RWPE2 (cell line): ENCODE measurements at regions not wholly inside any gene's neighbourhood (a gene's known extent, or its start where the extent isn't known, plus 50 kb on each side); places are given as distances from the start of the nearest gene placed in this dataset.

ENCODE experiments used
- ATAC-seq: fragments of 200-7000 bp; cut with Tn5 transposase; 3 replicates; pipeline ENCODE4 v1.9.1; 2021; ENCODE audit warnings: low read depth
- DNase-seq: peaks from one replicate; pipeline ENCODE4 v3.0.0-alpha.2; 2020; ENCODE audit warnings: low spot score
- H3K27ac ChIP-seq: fragments of 450-650 bp; 2 replicates; pipeline ENCODE4 v1.5.1; 2017; ENCODE audit warnings: mild to moderate bottlenecking; ENCODE audit not compliant: poor library complexity, severe bottlenecking
- H3K27me3 ChIP-seq: fragments of 250-450 bp; sonication (Bioruptor Pico); 2 replicates; pipeline ENCODE4 v1.5.1; 2021; ENCODE audit warnings: mild to moderate bottlenecking, moderate library complexity; ENCODE audit not compliant: insufficient read depth, poor library complexity, severe bottlenecking
- H3K36me3 ChIP-seq: fragments of 250-450 bp; sonication (Bioruptor Pico); 2 replicates; pipeline ENCODE4 v1.5.1; 2020; ENCODE audit warnings: low read depth, mild to moderate bottlenecking, moderate library complexity
- H3K4me1 ChIP-seq: fragments of 250-450 bp; sonication (Bioruptor Pico); 2 replicates; pipeline ENCODE4 v1.5.1; 2021; ENCODE audit warnings: mild to moderate bottlenecking, moderate library complexity; ENCODE audit not compliant: insufficient read depth, poor library complexity, severe bottlenecking
- H3K4me3 ChIP-seq: fragments of 250-450 bp; sonication (Bioruptor Pico); 2 replicates; pipeline ENCODE4 v1.5.1; 2021; ENCODE audit warnings: mild to moderate bottlenecking, moderate library complexity; ENCODE audit not compliant: severe bottlenecking
- H3K9me3 ChIP-seq: fragments of 250-450 bp; sonication (Bioruptor Pico); 2 replicates; pipeline ENCODE4 v1.5.1; 2021; ENCODE audit warnings: mild to moderate bottlenecking, moderate library complexity; ENCODE audit not compliant: severe bottlenecking
- CTCF ChIP-seq: fragments of 450-650 bp; IDR thresholded peaks from one replicate; pipeline ENCODE4 v1.5.1; 2017; ENCODE audit warnings: mild to moderate bottlenecking, moderate library complexity; ENCODE audit not compliant: poor library complexity, severe bottlenecking

GRCh38 chr10:44557596-44558191 is 172.8 kb upstream of the CXCL12 start:
- Histone ChIP-seq H3K27me3 (no peaks in the 10 kb centered on the region), H3K36me3 (no peaks in the 10 kb centered on the region), H3K27ac (no peak overlapping the region), H3K9me3 (no peaks in the 10 kb centered on the region), H3K4me1 (no peaks in the 10 kb centered on the region), H3K4me3 (no peak overlapping the region)
- no peak for TF ChIP-seq CTCF
- ATAC-seq, result no peak
- no peak for DNase-seq

- Histone ChIP-seq H3K9me3 (no peaks in the 10 kb centered on the region), H3K27me3 (no peaks in the 10 kb centered on the region), H3K27ac (no peak overlapping the region), H3K36me3 (no peaks in the 10 kb centered on the region), H3K4me3 (no peak overlapping the region), H3K4me1 (no peaks in the 10 kb centered on the region)
- TF ChIP-seq CTCF, result no peak
- no peak for DNase-seq
- no peak for ATAC-seq
These were observed 173.6 kb upstream of the CXCL12 start for GRCh38 chr10:44558521-44558920.

- Histone ChIP-seq H3K27me3 (no peaks in the 10 kb centered on the region), H3K36me3 (no peaks in the 10 kb centered on the region), H3K4me3 (no peak overlapping the region), H3K9me3 (no peaks in the 10 kb centered on the region), H3K4me1 (no peaks in the 10 kb centered on the region), H3K27ac (no peak overlapping the region)
- DNase-seq (no peak), ATAC-seq (no peak)
- no peak for TF ChIP-seq CTCF
These were observed 179.5 kb upstream of the CXCL12 start for GRCh38 chr10:44564361-44564760.

GRCh38 chr10:44564790-44565189 is 179.9 kb upstream of the CXCL12 start:
- Histone ChIP-seq H3K27me3 (no peaks in the 10 kb centered on the region), H3K4me3 (no peak overlapping the region), H3K27ac (no peak overlapping the region), H3K36me3 (no peaks in the 10 kb centered on the region), H3K4me1 (no peaks in the 10 kb centered on the region), H3K9me3 (no peaks in the 10 kb centered on the region)
- DNase-seq, result no peak
- TF ChIP-seq CTCF, result no peak
- no peak for ATAC-seq

GRCh38 chr10:44566786-44567185 is 181.9 kb upstream of the CXCL12 start:
- Histone ChIP-seq H3K9me3 (no peaks in the 10 kb centered on the region), H3K36me3 (no peaks in the 10 kb centered on the region), H3K27me3 (no peaks in the 10 kb centered on the region), H3K4me1 (no peaks in the 10 kb centered on the region), H3K27ac (no peak overlapping the region), H3K4me3 (no peak overlapping the region)
- no peak for DNase-seq
- TF ChIP-seq CTCF, result no peak
- ATAC-seq, result no peak
